OCI-LY7 (cell line): ENCODE measurements at regions not wholly inside any gene's neighbourhood (a gene's known extent, or its start where the extent isn't known, plus 50 kb on each side); places are given as distances from the start of the nearest gene placed in this dataset.

Source experiments
- EZH2phosphoT487 ChIP-seq: fragments of 200-600 bp; sonication (generic); IDR thresholded peaks from 2 replicates; pipeline ENCODE4 v1.6.1; 2018; ENCODE audit warnings: low read depth, borderline replicate concordance, mild to moderate bottlenecking, mixed run types, antibody characterized with exemption, low read length, moderate library complexity, mixed read lengths
- TF ChIP-seq, protein P1 (sequence below): fragments of 200-600 bp; sonication (generic); conservative IDR thresholded peaks from 2 replicates; pipeline ENCODE4 v1.5.1; 2014; ENCODE audit warnings: mild to moderate bottlenecking, antibody characterized with exemption, low read length, moderate library complexity, mixed read lengths

- TF ChIP-seq, protein P1, sequence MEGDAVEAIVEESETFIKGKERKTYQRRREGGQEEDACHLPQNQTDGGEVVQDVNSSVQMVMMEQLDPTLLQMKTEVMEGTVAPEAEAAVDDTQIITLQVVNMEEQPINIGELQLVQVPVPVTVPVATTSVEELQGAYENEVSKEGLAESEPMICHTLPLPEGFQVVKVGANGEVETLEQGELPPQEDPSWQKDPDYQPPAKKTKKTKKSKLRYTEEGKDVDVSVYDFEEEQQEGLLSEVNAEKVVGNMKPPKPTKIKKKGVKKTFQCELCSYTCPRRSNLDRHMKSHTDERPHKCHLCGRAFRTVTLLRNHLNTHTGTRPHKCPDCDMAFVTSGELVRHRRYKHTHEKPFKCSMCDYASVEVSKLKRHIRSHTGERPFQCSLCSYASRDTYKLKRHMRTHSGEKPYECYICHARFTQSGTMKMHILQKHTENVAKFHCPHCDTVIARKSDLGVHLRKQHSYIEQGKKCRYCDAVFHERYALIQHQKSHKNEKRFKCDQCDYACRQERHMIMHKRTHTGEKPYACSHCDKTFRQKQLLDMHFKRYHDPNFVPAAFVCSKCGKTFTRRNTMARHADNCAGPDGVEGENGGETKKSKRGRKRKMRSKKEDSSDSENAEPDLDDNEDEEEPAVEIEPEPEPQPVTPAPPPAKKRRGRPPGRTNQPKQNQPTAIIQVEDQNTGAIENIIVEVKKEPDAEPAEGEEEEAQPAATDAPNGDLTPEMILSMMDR: no peak
- TF ChIP-seq EZH2phosphoT487: no peak
Observed at GRCh38 chr10:29918623-29919400, 140.6 kb downstream of the JCAD start.
